ENCODE measurements at regions not wholly inside any gene's neighbourhood (a gene's known extent, or its start where the extent isn't known, plus 50 kb on each side); places are given as distances from the start of the nearest gene placed in this dataset.

DNA sequence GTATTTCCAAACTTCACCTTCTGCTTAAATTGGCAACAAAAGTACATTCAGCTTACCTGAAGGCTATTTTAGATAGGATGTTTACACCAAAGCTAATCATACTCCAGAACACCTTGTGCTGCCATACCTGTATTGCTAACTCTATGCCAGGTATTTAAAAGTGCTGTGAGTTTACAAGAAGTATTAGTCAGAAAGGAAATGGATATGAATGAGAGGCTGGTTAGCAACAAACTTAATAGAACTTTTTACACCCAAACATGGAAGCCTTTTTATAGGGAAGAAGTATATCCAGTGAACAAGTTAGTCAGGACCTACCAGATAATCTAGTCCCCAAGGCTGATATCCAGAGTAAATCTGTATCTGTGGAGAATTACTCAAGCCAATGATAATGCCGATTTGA is 131.2 kb upstream of the SPRY1 start:
- Histone ChIP-seq H3K4me3 (ENCODE audit: low read length in 2 of 2) (no peak overlapping the region), H3K4me1 (ENCODE audit: control insufficient read depth in 2 of 2, insufficient read depth in 2 of 2, low read length in 2 of 2) (no peaks in the 10 kb centered on the region), H3K27ac (ENCODE audit: low read depth in 2 of 2, low read length in 2 of 2) (no peak overlapping the region), H3K36me3 (ENCODE audit: control insufficient read depth in 2 of 2, insufficient read depth in 2 of 2, low read length in 2 of 2) (no peaks in the 10 kb centered on the region), H3K9me3 (ENCODE audit: control insufficient read depth in 2 of 2, low read length in 2 of 2) (no peaks in the 10 kb centered on the region), H3K9ac (ENCODE audit: low read depth in 1 of 2, low read length in 2 of 2) (no peak overlapping the region), H3K27me3 (ENCODE audit: control insufficient read depth in 2 of 2, insufficient read depth in 2 of 2, low read length in 2 of 2) (no peaks in the 10 kb centered on the region)

DNA sequence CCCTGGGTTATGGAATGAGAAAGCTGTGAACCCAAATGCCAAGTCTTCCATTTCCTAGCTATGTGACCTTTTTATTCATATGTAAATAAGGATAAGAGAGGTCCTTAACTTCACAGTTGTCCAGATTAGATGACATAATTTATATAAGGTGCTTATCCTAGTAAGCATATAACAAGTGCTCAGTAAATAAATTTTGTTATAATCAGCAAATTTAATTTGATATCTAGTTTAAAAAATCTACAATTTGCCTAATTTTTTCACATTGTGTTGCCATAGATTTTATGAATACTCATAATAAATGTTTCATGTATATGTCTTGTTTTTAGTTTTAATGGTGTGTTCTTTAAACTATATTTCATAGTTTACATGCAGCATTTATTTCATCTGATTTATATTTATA is 130.4 kb upstream of the SPRY1 start:
- H3K9ac ChIP-seq (ENCODE audit: low read depth in 1 of 2, low read length in 2 of 2) = no peak overlapping the region
- H3K9me3 ChIP-seq (ENCODE audit: control insufficient read depth in 2 of 2, low read length in 2 of 2) = no peaks in the 10 kb centered on the region
- H3K4me3 ChIP-seq (ENCODE audit: low read length in 2 of 2) = no peak overlapping the region
- no peak overlapping the region for H3K27ac ChIP-seq (ENCODE audit: low read depth in 2 of 2, low read length in 2 of 2)
- H3K27me3 ChIP-seq (ENCODE audit: control insufficient read depth in 2 of 2, insufficient read depth in 2 of 2, low read length in 2 of 2) = no peaks in the 10 kb centered on the region
- no peaks in the 10 kb centered on the region for H3K4me1 ChIP-seq (ENCODE audit: control insufficient read depth in 2 of 2, insufficient read depth in 2 of 2, low read length in 2 of 2)
- no peaks in the 10 kb centered on the region for H3K36me3 ChIP-seq (ENCODE audit: control insufficient read depth in 2 of 2, insufficient read depth in 2 of 2, low read length in 2 of 2)

DNA sequence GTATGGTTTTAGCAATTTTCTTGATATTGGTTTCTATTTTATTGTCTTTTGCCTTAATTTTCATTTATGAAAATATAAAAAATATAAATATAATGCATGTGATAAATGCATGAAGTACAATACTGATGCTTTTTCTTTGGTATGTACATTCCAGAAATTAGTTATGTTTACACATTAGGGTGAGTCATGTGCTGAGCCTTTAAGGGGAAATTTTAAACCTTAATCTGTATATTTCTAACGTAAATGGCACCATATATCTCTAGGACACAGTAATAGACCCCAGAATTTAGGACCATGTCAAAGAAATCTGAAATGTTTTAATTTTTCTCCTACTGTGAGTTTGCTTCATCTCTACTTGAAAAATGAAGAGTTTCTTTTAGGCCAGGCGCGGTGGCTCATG is 117.8 kb upstream of the SPRY1 start:
- H3K4me3 ChIP-seq (ENCODE audit: low read length in 2 of 2) = no peak overlapping the region
- no peak overlapping the region for H3K9ac ChIP-seq (ENCODE audit: low read depth in 1 of 2, low read length in 2 of 2)
- no peak overlapping the region for H3K27ac ChIP-seq (ENCODE audit: low read depth in 2 of 2, low read length in 2 of 2)
- H3K9me3 ChIP-seq (ENCODE audit: control insufficient read depth in 2 of 2, low read length in 2 of 2) = no peaks in the 10 kb centered on the region
- H3K36me3 ChIP-seq (ENCODE audit: control insufficient read depth in 2 of 2, insufficient read depth in 2 of 2, low read length in 2 of 2) = no peaks in the 10 kb centered on the region
- H3K27me3 ChIP-seq (ENCODE audit: control insufficient read depth in 2 of 2, insufficient read depth in 2 of 2, low read length in 2 of 2) = no peaks in the 10 kb centered on the region
- H3K4me1 ChIP-seq (ENCODE audit: control insufficient read depth in 2 of 2, insufficient read depth in 2 of 2, low read length in 2 of 2) = no peaks in the 10 kb centered on the region

- Histone ChIP-seq H3K27me3 (ENCODE audit: control insufficient read depth in 2 of 2, insufficient read depth in 2 of 2, low read length in 2 of 2) (no peaks in the 10 kb centered on the region), H3K27ac (ENCODE audit: low read depth in 2 of 2, low read length in 2 of 2) (no peak overlapping the region), H3K9me3 (ENCODE audit: control insufficient read depth in 2 of 2, low read length in 2 of 2) (no peaks in the 10 kb centered on the region), H3K4me3 (ENCODE audit: low read length in 2 of 2) (no peak overlapping the region), H3K36me3 (ENCODE audit: control insufficient read depth in 2 of 2, insufficient read depth in 2 of 2, low read length in 2 of 2) (no peaks in the 10 kb centered on the region), H3K4me1 (ENCODE audit: control insufficient read depth in 2 of 2, insufficient read depth in 2 of 2, low read length in 2 of 2) (no peaks in the 10 kb centered on the region), H3K9ac (ENCODE audit: low read depth in 1 of 2, low read length in 2 of 2) (no peak overlapping the region)
Measured at GRCh38 chr4:123283371-123283895, 113.2 kb upstream of the SPRY1 start.

DNA sequence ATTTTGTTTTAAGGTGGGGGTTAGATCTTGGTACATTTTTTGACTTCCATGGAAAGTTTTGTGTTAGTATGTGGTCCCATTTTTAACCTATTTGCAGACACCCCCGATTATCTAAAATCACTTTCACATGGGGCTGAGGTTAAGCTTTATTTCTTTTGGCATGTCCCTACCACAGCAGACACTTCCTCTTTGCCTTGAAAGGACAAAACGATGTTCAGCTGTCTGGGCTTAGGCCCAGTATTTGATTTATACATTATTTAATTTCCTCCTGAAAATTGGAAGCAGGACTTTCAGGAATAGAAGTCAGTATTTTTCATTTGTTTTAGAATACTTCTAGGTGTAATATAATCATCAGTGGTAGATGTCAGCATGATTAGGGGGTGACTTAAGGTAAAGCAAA is 112.4 kb upstream of the SPRY1 start:
- Histone ChIP-seq H3K4me3 (ENCODE audit: low read length in 2 of 2) (no peak overlapping the region), H3K9ac (ENCODE audit: low read depth in 1 of 2, low read length in 2 of 2) (no peak overlapping the region), H3K36me3 (ENCODE audit: control insufficient read depth in 2 of 2, insufficient read depth in 2 of 2, low read length in 2 of 2) (no peaks in the 10 kb centered on the region), H3K27me3 (ENCODE audit: control insufficient read depth in 2 of 2, insufficient read depth in 2 of 2, low read length in 2 of 2) (no peaks in the 10 kb centered on the region), H3K4me1 (ENCODE audit: control insufficient read depth in 2 of 2, insufficient read depth in 2 of 2, low read length in 2 of 2) (no peaks in the 10 kb centered on the region), H3K9me3 (ENCODE audit: control insufficient read depth in 2 of 2, low read length in 2 of 2) (no peaks in the 10 kb centered on the region), H3K27ac (ENCODE audit: low read depth in 2 of 2, low read length in 2 of 2) (no peak overlapping the region)

- Histone ChIP-seq H3K9me3 (ENCODE audit: control insufficient read depth in 2 of 2, low read length in 2 of 2) (peaks cover 0 to 7% of the 10 kb centered on the region in 2 donors), H3K36me3 (ENCODE audit: control insufficient read depth in 2 of 2, insufficient read depth in 2 of 2, low read length in 2 of 2) (no peaks in the 10 kb centered on the region), H3K9ac (ENCODE audit: low read depth in 1 of 2, low read length in 2 of 2) (no peak overlapping the region), H3K27ac (ENCODE audit: low read depth in 2 of 2, low read length in 2 of 2) (no peak overlapping the region), H3K4me3 (ENCODE audit: low read length in 2 of 2) (no peak overlapping the region), H3K4me1 (ENCODE audit: control insufficient read depth in 2 of 2, insufficient read depth in 2 of 2, low read length in 2 of 2) (no peaks in the 10 kb centered on the region), H3K27me3 (ENCODE audit: control insufficient read depth in 2 of 2, insufficient read depth in 2 of 2, low read length in 2 of 2) (no peaks in the 10 kb centered on the region)
Measured at GRCh38 chr4:123286903-123287466, 109.6 kb upstream of the SPRY1 start.

GRCh38 chr4:123288309-123289025 is 108.1 kb upstream of the SPRY1 start:
- Histone ChIP-seq H3K4me3 (ENCODE audit: low read length in 2 of 2) (no peak overlapping the region), H3K36me3 (ENCODE audit: control insufficient read depth in 2 of 2, insufficient read depth in 2 of 2, low read length in 2 of 2) (no peaks in the 10 kb centered on the region), H3K27ac (ENCODE audit: low read depth in 2 of 2, low read length in 2 of 2) (no peak overlapping the region), H3K4me1 (ENCODE audit: control insufficient read depth in 2 of 2, insufficient read depth in 2 of 2, low read length in 2 of 2) (no peaks in the 10 kb centered on the region), H3K9ac (ENCODE audit: low read depth in 1 of 2, low read length in 2 of 2) (no peak overlapping the region), H3K9me3 (ENCODE audit: control insufficient read depth in 2 of 2, low read length in 2 of 2) (peaks cover 4 to 7% of the 10 kb centered on the region in 2 donors), H3K27me3 (ENCODE audit: control insufficient read depth in 2 of 2, insufficient read depth in 2 of 2, low read length in 2 of 2) (no peaks in the 10 kb centered on the region)

- no peak overlapping the region for H3K4me3 ChIP-seq (ENCODE audit: low read length in 2 of 2)
- H3K27ac ChIP-seq (ENCODE audit: low read depth in 2 of 2, low read length in 2 of 2) = no peak overlapping the region
- no peak overlapping the region for H3K9ac ChIP-seq (ENCODE audit: low read depth in 1 of 2, low read length in 2 of 2)
- no peaks in the 10 kb centered on the region for H3K27me3 ChIP-seq (ENCODE audit: control insufficient read depth in 2 of 2, insufficient read depth in 2 of 2, low read length in 2 of 2)
- H3K9me3 ChIP-seq (ENCODE audit: control insufficient read depth in 2 of 2, low read length in 2 of 2) = peaks cover 4 to 7% of the 10 kb centered on the region in 2 donors
- H3K4me1 ChIP-seq (ENCODE audit: control insufficient read depth in 2 of 2, insufficient read depth in 2 of 2, low read length in 2 of 2) = no peaks in the 10 kb centered on the region
- no peaks in the 10 kb centered on the region for H3K36me3 ChIP-seq (ENCODE audit: control insufficient read depth in 2 of 2, insufficient read depth in 2 of 2, low read length in 2 of 2)
Measured at GRCh38 chr4:123291329-123291728, 105.3 kb upstream of the SPRY1 start.

GRCh38 chr4:123297836-123298235 is 98.8 kb upstream of the SPRY1 start:
- Histone ChIP-seq H3K4me3 (ENCODE audit: low read length in 2 of 2) (no peak overlapping the region), H3K27ac (ENCODE audit: low read depth in 2 of 2, low read length in 2 of 2) (no peak overlapping the region)

GRCh38 chr4:123298261-123298660 is 98.3 kb upstream of the SPRY1 start:
- no peaks in the 10 kb centered on the region for H3K27me3 ChIP-seq (ENCODE audit: control insufficient read depth in 2 of 2, insufficient read depth in 2 of 2, low read length in 2 of 2)
- no peaks in the 10 kb centered on the region for H3K9me3 ChIP-seq (ENCODE audit: control insufficient read depth in 2 of 2, low read length in 2 of 2)
- H3K27ac ChIP-seq (ENCODE audit: low read depth in 2 of 2, low read length in 2 of 2) = no peak overlapping the region
- H3K9ac ChIP-seq (ENCODE audit: low read depth in 1 of 2, low read length in 2 of 2) = no peak overlapping the region
- H3K4me1 ChIP-seq (ENCODE audit: control insufficient read depth in 2 of 2, insufficient read depth in 2 of 2, low read length in 2 of 2) = no peaks in the 10 kb centered on the region
- no peaks in the 10 kb centered on the region for H3K36me3 ChIP-seq (ENCODE audit: control insufficient read depth in 2 of 2, insufficient read depth in 2 of 2, low read length in 2 of 2)
- H3K4me3 ChIP-seq (ENCODE audit: low read length in 2 of 2) = no peak overlapping the region

More at GRCh38 chr4:123297836-123298235, 98.8 kb upstream of the SPRY1 start:
- H3K4me1 ChIP-seq (ENCODE audit: control insufficient read depth in 2 of 2, insufficient read depth in 2 of 2, low read length in 2 of 2) = no peaks in the 10 kb centered on the region
- H3K36me3 ChIP-seq (ENCODE audit: control insufficient read depth in 2 of 2, insufficient read depth in 2 of 2, low read length in 2 of 2) = no peaks in the 10 kb centered on the region
- no peak overlapping the region for H3K9ac ChIP-seq (ENCODE audit: low read depth in 1 of 2, low read length in 2 of 2)
- H3K9me3 ChIP-seq (ENCODE audit: control insufficient read depth in 2 of 2, low read length in 2 of 2) = no peaks in the 10 kb centered on the region
- H3K27me3 ChIP-seq (ENCODE audit: control insufficient read depth in 2 of 2, insufficient read depth in 2 of 2, low read length in 2 of 2) = no peaks in the 10 kb centered on the region
